Type B pancreatic cell (in vitro differentiated cells): ENCODE measurements at regions not wholly inside any gene's neighbourhood (a gene's known extent, or its start where the extent isn't known, plus 50 kb on each side); places are given as distances from the start of the nearest gene placed in this dataset.

ENCODE experiments used
- DNase-seq: peaks from one replicate; pipeline ENCODE4 v3.0.0; 2021; ENCODE audit warnings: mixed read lengths; ENCODE audit not compliant: unreplicated experiment; ENCODE audit errors: extremely low spot score
- H3K27ac Mint-ChIP-seq: 2 replicates; pipeline ENCODE4 v1.8.0; 2021; ENCODE audit warnings: mild to moderate bottlenecking, mixed read lengths
- H3K27me3 Mint-ChIP-seq: 2 replicates; pipeline ENCODE4 v1.8.0; 2021; ENCODE audit warnings: mixed read lengths
- H3K36me3 Mint-ChIP-seq: 2 replicates; pipeline ENCODE4 v1.8.0; 2021; ENCODE audit warnings: mixed read lengths
- H3K4me1 Mint-ChIP-seq: one replicate; pipeline ENCODE4 v1.8.0; 2021; ENCODE audit warnings: mixed read lengths; ENCODE audit not compliant: unreplicated experiment
- H3K4me3 Mint-ChIP-seq: 2 replicates; pipeline ENCODE4 v1.8.0; 2021; ENCODE audit warnings: mild to moderate bottlenecking, mixed read lengths
- H3K9me3 Mint-ChIP-seq: 2 replicates; pipeline ENCODE4 v1.8.0; 2021; ENCODE audit warnings: mixed read lengths
- CTCF ChIP-seq: fragments of 200-600 bp; sonication (generic); conservative IDR thresholded peaks from 2 replicates; pipeline ENCODE4 v1.5.0; 2021; ENCODE audit warnings: antibody characterized with exemption, mild to moderate bottlenecking

- no peak for DNase-seq
These were observed 121.1 kb upstream of the NDST4 start for GRCh38 chr4:115234405-115235093.

GRCh38 chr4:115233600-115233999, 120.2 kb upstream of the NDST4 start:
- Mint-ChIP-seq H3K27me3 (no peaks in the 10 kb centered on the region), H3K9me3 (no peaks in the 10 kb centered on the region), H3K4me1 (peaks cover 7% of the 10 kb centered on the region), H3K36me3 (no peaks in the 10 kb centered on the region), H3K27ac (no peak overlapping the region), H3K4me3 (no peak overlapping the region)
- DNase-seq = no peak
- TF ChIP-seq CTCF = no peak

More at GRCh38 chr4:115234405-115235093, 121.1 kb upstream of the NDST4 start:
- Mint-ChIP-seq H3K27ac (no peak overlapping the region), H3K4me3 (no peak overlapping the region), H3K9me3 (no peaks in the 10 kb centered on the region), H3K4me1 (peaks cover 7% of the 10 kb centered on the region), H3K27me3 (no peaks in the 10 kb centered on the region), H3K36me3 (no peaks in the 10 kb centered on the region)
- TF ChIP-seq CTCF = peak; percentile 72

DNA sequence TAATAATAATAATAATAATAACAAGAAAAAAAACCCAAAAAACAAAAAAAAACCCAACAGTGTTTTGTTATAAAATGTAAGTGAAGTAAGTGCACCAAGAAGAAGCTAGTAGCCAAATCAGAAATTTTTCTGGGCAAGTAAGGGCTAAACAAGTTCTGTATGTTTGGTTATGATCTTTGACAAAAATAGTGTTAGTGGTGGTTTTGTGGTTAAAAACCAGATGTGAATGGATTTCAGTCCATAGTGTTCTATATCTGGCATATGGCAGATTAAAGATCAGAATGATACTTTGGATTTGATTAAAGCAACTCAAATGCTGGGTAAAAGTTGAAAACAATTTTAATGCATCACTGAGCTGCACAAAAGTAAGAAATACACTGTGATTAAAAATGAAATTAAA, 116.5 kb upstream of the NDST4 start:
- peaks cover 6% of the 10 kb centered on the region for H3K9me3 Mint-ChIP-seq
- H3K4me1 Mint-ChIP-seq = peaks cover 4% of the 10 kb centered on the region
- H3K36me3 Mint-ChIP-seq = no peaks in the 10 kb centered on the region
- no peak for DNase-seq
- TF ChIP-seq CTCF = no peak
- H3K27me3 Mint-ChIP-seq = no peaks in the 10 kb centered on the region
- H3K27ac Mint-ChIP-seq = no peak overlapping the region
- no peak overlapping the region for H3K4me3 Mint-ChIP-seq

- no peak overlapping the region for H3K27ac Mint-ChIP-seq
- H3K27me3 Mint-ChIP-seq = no peaks in the 10 kb centered on the region
- no peaks in the 10 kb centered on the region for H3K4me1 Mint-ChIP-seq
- DNase-seq = no peak
- no peak for TF ChIP-seq CTCF
- no peaks in the 10 kb centered on the region for H3K36me3 Mint-ChIP-seq
- peaks cover 6% of the 10 kb centered on the region for H3K9me3 Mint-ChIP-seq
- no peak overlapping the region for H3K4me3 Mint-ChIP-seq
These were observed 115.4 kb upstream of the NDST4 start for GRCh38 chr4:115228851-115229250.

- H3K4me3 Mint-ChIP-seq = no peak overlapping the region
- peaks cover 6% of the 10 kb centered on the region for H3K9me3 Mint-ChIP-seq
- H3K27ac Mint-ChIP-seq = no peak overlapping the region
- peaks cover 9% of the 10 kb centered on the region for H3K4me1 Mint-ChIP-seq
- no peaks in the 10 kb centered on the region for H3K27me3 Mint-ChIP-seq
- no peak for DNase-seq
- TF ChIP-seq CTCF = no peak
- no peaks in the 10 kb centered on the region for H3K36me3 Mint-ChIP-seq
These were observed 108.6 kb upstream of the NDST4 start for GRCh38 chr4:115222061-115222460.
